IPS-18c (cell line): ENCODE measurements at regions not wholly inside any gene's neighbourhood (a gene's known extent, or its start where the extent isn't known, plus 50 kb on each side); places are given as distances from the start of the nearest gene placed in this dataset.
"Not testable (repeated sequence)": the region's sequence is repeated elsewhere in the genome, so short reads cannot be mapped to it uniquely, and the experiment has no call there.

ENCODE experiments used
- H3K4me3 ChIP-seq: 2 replicates; pipeline ENCODE4 v1.7.0; 2013; ENCODE audit warnings: low read depth, mild to moderate bottlenecking, low read length, moderate library complexity; ENCODE audit not compliant: insufficient read depth
- H3K9me3 ChIP-seq: one replicate; pipeline ENCODE4 v1.6.1; 2013; ENCODE audit warnings: mild to moderate bottlenecking, low read length, moderate library complexity; ENCODE audit not compliant: control insufficient read depth, insufficient read depth

- Histone ChIP-seq H3K9me3 (no peaks in the 10 kb centered on the region), H3K4me3 (no peak overlapping the region)
These were observed 190.6 kb upstream of the SLC39A10 start for GRCh38 chr2:195466427-195466826.

GRCh38 chr2:195461010-195461409 lies 196.0 kb upstream of the SLC39A10 start:
- H3K9me3 ChIP-seq, result no peaks in the 10 kb centered on the region
- H3K4me3 ChIP-seq, result no peak overlapping the region

- H3K9me3 ChIP-seq, result no peaks in the 10 kb centered on the region
- no peak overlapping the region for H3K4me3 ChIP-seq
These were observed 198.1 kb upstream of the SLC39A10 start for GRCh38 chr2:195458936-195459335.

- Histone ChIP-seq H3K9me3 (no peaks in the 10 kb centered on the region), H3K4me3 (no peak overlapping the region)
These were observed 199.2 kb upstream of the SLC39A10 start for GRCh38 chr2:195457873-195458272.

- no peak overlapping the region for H3K4me3 ChIP-seq
- no peaks in the 10 kb centered on the region for H3K9me3 ChIP-seq
These were observed 200.3 kb upstream of the SLC39A10 start for GRCh38 chr2:195456771-195457170.

- Histone ChIP-seq H3K4me3 (no peak overlapping the region), H3K9me3 (no peaks in the 10 kb centered on the region)
These were observed 205.9 kb upstream of the SLC39A10 start for GRCh38 chr2:195451160-195451559.

GRCh38 chr2:195450552-195451113 lies 206.4 kb upstream of the SLC39A10 start:
- Histone ChIP-seq H3K9me3 (no peaks in the 10 kb centered on the region), H3K4me3 (no peak overlapping the region)

GRCh38 chr2:195447323-195447975 lies 209.6 kb upstream of the SLC39A10 start:
- H3K4me3 ChIP-seq, result no peak overlapping the region
- H3K9me3 ChIP-seq, result no peaks in the 10 kb centered on the region

- Histone ChIP-seq H3K4me3 (no peak overlapping the region), H3K9me3 (no peaks in the 10 kb centered on the region)
These were observed 211.4 kb upstream of the SLC39A10 start for GRCh38 chr2:195445639-195446038.

GRCh38 chr2:195443926-195444325 lies 213.1 kb upstream of the SLC39A10 start:
- H3K9me3 ChIP-seq, result no peaks in the 10 kb centered on the region
- no peak overlapping the region for H3K4me3 ChIP-seq

- H3K9me3 ChIP-seq, result no peaks in the 10 kb centered on the region
- H3K4me3 ChIP-seq, result no peak overlapping the region
These were observed 214.4 kb upstream of the SLC39A10 start for GRCh38 chr2:195442458-195443175.

- Histone ChIP-seq H3K9me3 (peaks cover 2% of the 10 kb centered on the region), H3K4me3 (no peak overlapping the region)
These were observed 218.3 kb upstream of the SLC39A10 start for GRCh38 chr2:195438692-195439091.

GRCh38 chr2:195437521-195437920 lies 219.5 kb upstream of the SLC39A10 start:
- H3K9me3 ChIP-seq, result peaks cover 2% of the 10 kb centered on the region
- H3K4me3 ChIP-seq, result no peak overlapping the region

GRCh38 chr2:195434346-195434745 lies 222.7 kb upstream of the SLC39A10 start:
- Histone ChIP-seq H3K4me3 (no peak overlapping the region), H3K9me3 (peaks cover 2% of the 10 kb centered on the region)

- not testable (repeated sequence) for H3K9me3 ChIP-seq, H3K4me3 ChIP-seq
These were observed 223.3 kb upstream of the SLC39A10 start for GRCh38 chr2:195433729-195434128.

GRCh38 chr2:195428673-195429072 lies 228.4 kb upstream of the SLC39A10 start:
- H3K9me3 ChIP-seq, result no peaks in the 10 kb centered on the region
- no peak overlapping the region for H3K4me3 ChIP-seq

- no peaks in the 10 kb centered on the region for H3K9me3 ChIP-seq
- no peak overlapping the region for H3K4me3 ChIP-seq
These were observed 231.7 kb upstream of the SLC39A10 start for GRCh38 chr2:195425328-195425727.

- H3K9me3 ChIP-seq, result no peaks in the 10 kb centered on the region
- H3K4me3 ChIP-seq, result no peak overlapping the region
These were observed 238.0 kb upstream of the SLC39A10 start for GRCh38 chr2:195419033-195419432.
